Breast epithelium (tissue), 4 donors: ENCODE measurements at regions not wholly inside any gene's neighbourhood (a gene's known extent, or its start where the extent isn't known, plus 50 kb on each side); places are given as distances from the start of the nearest gene placed in this dataset.

Experiments
- DNase-seq, 2 donors: peaks; one replicate each; pipeline ENCODE4 v3.0.0-alpha.2; 2019; ENCODE audit warnings: low spot score in 2 of 2
- H3K27ac ChIP-seq, 2 donors: fragments of 200-600 bp; sonication (generic) in 1 of 2; one replicate each; pipeline ENCODE4 v1.5.1; 2016 to 2019; ENCODE audit warnings: mild to moderate bottlenecking in 1 of 2
- H3K27me3 ChIP-seq, 2 donors: fragments of 200-600 bp; sonication (generic) in 1 of 2; one replicate each; pipeline versions ENCODE4 v1.5.1 to v1.6.0; 2017 to 2019; ENCODE audit warnings: control low read depth in 1 of 2, mild to moderate bottlenecking in 1 of 2
- H3K36me3 ChIP-seq: fragments of 200-600 bp; one replicate; pipeline ENCODE4 v1.5.1; 2019
- H3K4me1 ChIP-seq, 2 donors: fragments of 200-600 bp; sonication (generic); one replicate each; pipeline ENCODE4 v1.5.1; 2016 to 2019; ENCODE audit warnings: control low read depth in 1 of 2
- H3K4me3 ChIP-seq, 3 donors: fragments of 200-600 bp; sonication (generic); 1 replicate in 2 of 3; 2 replicates in 1 of 3; pipeline ENCODE4 v1.5.1; 2016 to 2019; ENCODE audit warnings: mild to moderate bottlenecking in 3 of 3, moderate library complexity in 2 of 3
- H3K9me3 ChIP-seq, 2 donors: fragments of 200-600 bp; sonication (generic) in 1 of 2; one replicate each; pipeline ENCODE4 v1.5.1; 2016 to 2019; ENCODE audit warnings: control low read depth in 1 of 2
- POLR2A ChIP-seq: fragments of 450-650 bp; IDR thresholded peaks from one replicate; pipeline ENCODE4 v1.6.1; 2016; ENCODE audit warnings: antibody characterized with exemption, mild to moderate bottlenecking, moderate library complexity
- POLR2AphosphoS5 ChIP-seq, 3 donors: sonication (generic); formaldehyde crosslinking; IDR thresholded peaks; one replicate each; pipeline ENCODE4 v1.6.1; 2017; ENCODE audit warnings: antibody characterized with exemption in 3 of 3
- intact Hi-C: fragments of 100-400 bp; cut with DNase I; formaldehyde crosslinking; loops from one replicate; pipeline ENCODE4 v1.15.1; 2023; ENCODE audit warnings: low total_unique reads
- TF ChIP-seq, protein P1 (sequence below), 3 donors: fragments of 450-650 bp; IDR thresholded peaks; one replicate each; pipeline ENCODE4 v1.5.1; 2016 to 2017; ENCODE audit warnings: antibody characterized with exemption in 3 of 3, mild to moderate bottlenecking in 3 of 3, moderate library complexity in 3 of 3

DNA sequence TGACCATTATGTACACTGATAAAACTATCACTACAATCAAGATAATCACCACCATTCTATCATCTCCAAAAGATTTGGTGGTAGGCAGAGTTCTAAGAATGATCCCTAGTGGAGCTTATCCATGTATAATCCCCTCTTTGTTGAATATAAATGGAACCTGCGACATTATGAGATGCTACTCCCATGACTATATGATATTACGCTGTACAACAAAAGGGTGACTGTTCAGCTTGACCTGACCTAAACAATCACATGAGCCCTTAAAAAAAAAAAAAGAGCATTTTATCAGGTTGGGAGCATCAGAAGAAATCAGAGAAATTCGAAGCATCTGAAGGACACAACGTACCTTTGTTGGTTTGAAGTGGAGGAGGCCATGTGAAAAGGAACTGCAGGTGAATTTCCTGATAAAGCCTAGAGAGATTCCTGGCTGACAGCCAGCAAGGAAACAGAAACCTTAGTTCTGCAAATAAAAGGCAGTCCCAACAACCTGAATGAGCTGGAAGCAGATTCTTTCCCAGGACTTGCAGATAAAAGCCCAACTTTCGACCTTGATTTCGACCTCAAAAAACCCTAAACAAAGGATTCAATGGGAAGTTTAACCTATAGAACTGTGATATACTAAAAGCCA is 270.7 kb downstream of the ADRA2A start:
- Histone ChIP-seq H3K27me3 (no peaks in the 10 kb centered on the region), H3K9me3 (no peaks in the 10 kb centered on the region), H3K4me3 (no peak overlapping the region), H3K27ac (no peak overlapping the region), H3K4me1 (no peaks in the 10 kb centered on the region), H3K36me3 (no peaks in the 10 kb centered on the region)
- intact Hi-C loops = no loop called here
- no peak for DNase-seq
- TF ChIP-seq, protein P1, sequence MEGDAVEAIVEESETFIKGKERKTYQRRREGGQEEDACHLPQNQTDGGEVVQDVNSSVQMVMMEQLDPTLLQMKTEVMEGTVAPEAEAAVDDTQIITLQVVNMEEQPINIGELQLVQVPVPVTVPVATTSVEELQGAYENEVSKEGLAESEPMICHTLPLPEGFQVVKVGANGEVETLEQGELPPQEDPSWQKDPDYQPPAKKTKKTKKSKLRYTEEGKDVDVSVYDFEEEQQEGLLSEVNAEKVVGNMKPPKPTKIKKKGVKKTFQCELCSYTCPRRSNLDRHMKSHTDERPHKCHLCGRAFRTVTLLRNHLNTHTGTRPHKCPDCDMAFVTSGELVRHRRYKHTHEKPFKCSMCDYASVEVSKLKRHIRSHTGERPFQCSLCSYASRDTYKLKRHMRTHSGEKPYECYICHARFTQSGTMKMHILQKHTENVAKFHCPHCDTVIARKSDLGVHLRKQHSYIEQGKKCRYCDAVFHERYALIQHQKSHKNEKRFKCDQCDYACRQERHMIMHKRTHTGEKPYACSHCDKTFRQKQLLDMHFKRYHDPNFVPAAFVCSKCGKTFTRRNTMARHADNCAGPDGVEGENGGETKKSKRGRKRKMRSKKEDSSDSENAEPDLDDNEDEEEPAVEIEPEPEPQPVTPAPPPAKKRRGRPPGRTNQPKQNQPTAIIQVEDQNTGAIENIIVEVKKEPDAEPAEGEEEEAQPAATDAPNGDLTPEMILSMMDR (IDR thresholded peaks at IDR 0.05) = no peak
- TF ChIP-seq POLR2AphosphoS5 (IDR thresholded peaks at IDR 0.05) (no peak), POLR2A (no peak)

DNA sequence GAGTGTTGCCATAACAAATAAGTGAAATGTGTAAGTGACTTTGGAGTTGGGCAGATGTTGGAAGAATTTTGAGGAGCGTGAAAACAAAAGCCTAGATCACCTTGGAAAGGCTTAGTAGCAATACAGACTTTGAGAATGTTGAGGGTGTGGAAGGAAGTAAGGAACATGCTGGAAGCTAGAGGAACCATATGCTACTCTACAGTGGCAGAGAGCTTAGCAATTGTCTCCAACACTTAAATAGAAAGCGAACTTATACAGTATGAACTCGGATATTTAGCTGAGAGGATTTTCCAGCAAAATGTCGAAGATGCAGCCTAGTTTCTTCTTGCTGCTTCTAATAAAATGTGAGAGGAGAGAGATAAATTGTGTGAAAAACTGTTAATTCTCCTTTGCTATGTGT is 271.2 kb downstream of the ADRA2A start:
- Histone ChIP-seq H3K9me3 (no peaks in the 10 kb centered on the region), H3K27ac (no peak overlapping the region), H3K4me3 (no peak overlapping the region), H3K36me3 (no peaks in the 10 kb centered on the region), H3K27me3 (no peaks in the 10 kb centered on the region), H3K4me1 (no peaks in the 10 kb centered on the region)
- intact Hi-C loops = no loop called here
- no peak for DNase-seq
- no peak for TF ChIP-seq POLR2A
- TF ChIP-seq, protein P1 (IDR thresholded peaks at IDR 0.05) = no peak
- TF ChIP-seq POLR2AphosphoS5 (IDR thresholded peaks at IDR 0.05) = no peak

DNA sequence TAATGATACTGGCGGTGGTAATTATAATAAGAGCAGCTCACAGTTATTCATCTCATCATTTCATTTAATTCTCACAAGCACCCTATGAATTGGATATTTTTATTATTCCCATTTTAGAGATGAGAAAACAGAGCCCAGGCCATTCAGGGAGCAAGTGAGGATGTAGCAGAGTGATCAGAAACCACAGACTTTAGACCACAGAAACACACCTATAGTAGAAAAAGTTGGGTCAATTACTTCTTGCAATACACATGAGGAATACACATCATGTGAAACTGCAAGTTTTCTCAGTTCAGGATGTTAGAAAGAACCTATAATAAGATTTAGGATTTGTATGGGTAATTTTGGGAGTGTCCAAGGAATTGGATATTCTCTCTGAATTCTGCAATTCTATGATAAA is 278.0 kb downstream of the ADRA2A start:
- no peak overlapping the region for H3K4me3 ChIP-seq
- intact Hi-C loops = no loop called here
- H3K27me3 ChIP-seq = no peaks in the 10 kb centered on the region
- no peak overlapping the region for H3K27ac ChIP-seq
- no peaks in the 10 kb centered on the region for H3K9me3 ChIP-seq
- no peak for DNase-seq
- no peaks in the 10 kb centered on the region for H3K4me1 ChIP-seq
- H3K36me3 ChIP-seq = no peaks in the 10 kb centered on the region
- TF ChIP-seq POLR2AphosphoS5 (IDR thresholded peaks at IDR 0.05) (no peak), POLR2A (no peak)
- TF ChIP-seq, protein P1 (IDR thresholded peaks at IDR 0.05) = no peak

DNA sequence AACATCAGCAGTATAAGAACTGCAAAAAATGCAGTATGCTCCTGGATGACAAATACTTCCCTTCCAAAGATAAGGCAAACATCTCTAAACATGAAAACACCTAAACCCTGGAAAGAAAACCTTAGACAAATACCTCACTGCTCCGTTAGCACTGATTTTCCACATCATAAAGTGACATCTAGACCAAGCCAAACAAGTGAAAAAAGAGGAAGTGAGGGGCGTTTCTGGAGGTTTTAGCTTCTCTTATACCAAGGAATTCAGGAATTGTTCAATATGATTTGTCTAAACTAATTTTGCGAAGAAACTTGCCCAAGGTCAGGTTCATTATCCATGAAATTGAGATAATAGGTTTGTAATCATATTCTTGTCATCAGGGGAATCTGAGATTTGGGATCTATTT is 279.7 kb downstream of the ADRA2A start:
- H3K27ac ChIP-seq = no peak overlapping the region
- TF ChIP-seq, protein P1 (IDR thresholded peaks at IDR 0.05) = no peak
- TF ChIP-seq POLR2AphosphoS5 (IDR thresholded peaks at IDR 0.05) = no peak
- no peak for TF ChIP-seq POLR2A
- no peaks in the 10 kb centered on the region for H3K4me1 ChIP-seq
- no peak overlapping the region for H3K4me3 ChIP-seq
- H3K27me3 ChIP-seq = no peaks in the 10 kb centered on the region
- H3K36me3 ChIP-seq = no peaks in the 10 kb centered on the region
- no peak for DNase-seq
- intact Hi-C loops = no loop called here
- no peaks in the 10 kb centered on the region for H3K9me3 ChIP-seq

DNA sequence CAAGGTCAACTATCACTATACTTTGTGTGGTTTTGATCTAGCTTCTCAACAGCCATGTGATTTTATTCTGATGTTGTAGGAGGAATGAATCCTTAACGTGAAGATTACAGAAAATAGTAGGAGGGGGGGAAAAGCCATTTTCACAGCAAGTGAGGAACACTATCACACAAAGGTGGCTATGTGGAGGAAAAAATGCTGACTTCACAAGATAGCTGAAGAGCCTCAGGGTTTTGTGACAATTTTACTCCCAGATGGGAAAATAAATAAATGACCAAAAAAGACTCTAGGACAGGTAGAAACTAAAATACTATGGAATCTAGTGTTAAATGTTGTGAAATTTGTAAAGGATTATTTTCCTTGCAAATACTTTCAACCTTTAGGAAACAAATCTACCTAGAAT is 281.0 kb downstream of the ADRA2A start:
- H3K4me1 ChIP-seq = no peaks in the 10 kb centered on the region
- intact Hi-C loops = no loop called here
- H3K27ac ChIP-seq = no peak overlapping the region
- H3K36me3 ChIP-seq = no peaks in the 10 kb centered on the region
- H3K4me3 ChIP-seq = no peak overlapping the region
- no peaks in the 10 kb centered on the region for H3K27me3 ChIP-seq
- no peaks in the 10 kb centered on the region for H3K9me3 ChIP-seq
- DNase-seq = no peak
- TF ChIP-seq POLR2AphosphoS5 (IDR thresholded peaks at IDR 0.05) (no peak), POLR2A (no peak)
- TF ChIP-seq, protein P1 (IDR thresholded peaks at IDR 0.05) = no peak
